Stimulated activated CD8-positive, alpha-beta memory T cell treated with anti-CD3 and anti-CD28 coated beads, Interleukin-7, amount 100 ng/mL, for 4 hours (primary cell): ENCODE measurements at regions not wholly inside any gene's neighbourhood (a gene's known extent, or its start where the extent isn't known, plus 50 kb on each side); places are given as distances from the start of the nearest gene placed in this dataset.
"Not testable (repeated sequence)": the region's sequence is repeated elsewhere in the genome, so short reads cannot be mapped to it uniquely, and the experiment has no call there.

Source experiments
- DNase-seq, 2 donors: peaks; one replicate each; pipeline ENCODE4 v3.0.0-alpha.2; 2020; ENCODE audit warnings: low read depth in 2 of 2

- DNase-seq: no peak
Measured at GRCh38 chr5:135179308-135179980, 145.4 kb upstream of the PITX1 start.

GRCh38 chr5:135178476-135179155, 144.6 kb upstream of the PITX1 start:
- DNase-seq: no peak

DNA sequence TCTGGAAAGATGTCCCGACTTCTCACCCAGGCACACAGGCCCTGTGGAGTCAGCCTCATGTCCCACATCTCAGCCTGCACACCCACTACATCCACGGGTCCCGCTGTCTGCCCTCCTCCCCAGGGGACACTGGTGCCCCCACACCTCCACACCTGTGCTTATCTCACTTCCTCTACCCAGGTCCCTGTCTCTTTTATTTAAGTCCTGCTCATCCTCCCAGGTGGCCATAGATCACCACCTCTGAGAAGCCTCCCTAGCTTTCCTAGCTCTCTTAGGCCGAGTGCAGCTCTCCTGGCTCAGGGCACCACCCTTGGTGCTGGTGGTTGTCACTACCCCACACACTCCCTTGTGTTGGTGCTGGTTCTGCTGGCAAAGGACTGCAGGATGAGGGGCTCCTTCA, 143.6 kb upstream of the PITX1 start:
- DNase-seq: no peak

- no peak for DNase-seq
Measured at GRCh38 chr5:135176991-135177390, 143.0 kb upstream of the PITX1 start.

DNA sequence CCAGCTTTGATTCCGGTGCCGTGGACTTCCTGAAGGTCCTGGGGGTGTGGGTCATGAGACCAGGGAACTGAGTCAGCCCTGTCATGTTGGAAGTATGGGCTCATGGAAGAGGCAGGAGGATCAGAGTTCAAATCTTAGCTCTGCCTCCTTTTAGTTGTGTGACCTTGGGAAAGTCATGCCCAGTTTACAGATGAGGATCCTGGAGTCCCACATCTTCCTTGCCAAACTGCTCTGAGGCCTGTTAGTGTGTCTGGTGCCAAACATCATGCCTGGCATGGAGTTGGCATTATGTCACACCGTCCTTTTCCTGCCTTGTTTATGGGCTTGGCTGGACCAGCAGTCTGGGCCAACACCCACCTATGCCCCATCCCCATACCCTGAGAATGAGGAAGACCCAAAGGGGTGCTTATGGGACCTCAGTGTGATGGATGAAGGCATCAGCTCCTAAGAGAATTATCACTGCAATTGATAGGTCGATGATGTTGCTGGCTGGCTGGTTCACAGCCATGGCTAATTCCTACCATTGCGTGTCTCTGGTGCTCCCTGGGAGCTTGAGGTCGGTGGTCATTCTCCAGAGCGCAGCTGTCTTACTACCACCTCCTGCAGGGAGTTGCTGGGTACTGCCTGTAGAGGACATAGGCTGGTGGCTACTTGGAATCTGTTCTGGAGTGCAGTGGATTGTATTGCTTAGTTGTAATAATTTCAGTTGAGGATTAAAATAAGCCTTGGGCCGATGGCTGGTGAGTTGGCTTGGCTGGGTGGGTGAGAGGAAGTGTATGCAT, 140.5 kb upstream of the PITX1 start:
- DNase-seq: no peak

DNA sequence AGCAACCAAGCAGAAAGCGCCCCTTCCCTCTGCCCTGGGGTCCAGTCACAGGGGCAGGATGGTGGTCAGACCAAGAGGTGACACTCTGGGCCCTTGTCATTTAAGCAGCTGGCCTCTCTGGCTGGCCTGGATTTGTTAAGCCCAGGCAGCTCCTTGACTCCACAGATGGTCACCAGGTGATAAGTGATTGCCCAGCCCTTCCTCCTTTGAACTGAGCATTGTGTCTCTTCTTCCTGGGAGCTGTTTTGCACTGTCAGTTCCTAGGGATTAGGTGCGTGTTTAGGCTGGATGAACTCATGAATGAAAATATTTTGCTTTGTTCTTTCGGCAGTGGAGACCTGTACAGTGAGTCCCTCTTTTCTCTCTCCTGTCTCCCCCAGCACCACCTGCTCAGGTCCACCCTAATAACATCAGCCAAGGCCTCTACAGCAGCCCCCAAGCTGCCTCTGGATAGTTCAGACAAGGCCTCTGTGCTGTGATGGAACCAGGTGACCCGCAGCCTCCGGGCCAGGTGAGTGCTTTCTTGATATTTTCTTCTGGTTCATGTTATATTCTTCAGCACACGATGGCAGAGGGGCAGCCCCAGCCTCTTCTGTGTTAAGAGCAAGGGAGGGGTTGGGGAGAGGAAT, 139.7 kb upstream of the PITX1 start:
- no peak for DNase-seq

- DNase-seq: no peak
Measured at GRCh38 chr5:135172718-135173117, 138.7 kb upstream of the PITX1 start.

DNA sequence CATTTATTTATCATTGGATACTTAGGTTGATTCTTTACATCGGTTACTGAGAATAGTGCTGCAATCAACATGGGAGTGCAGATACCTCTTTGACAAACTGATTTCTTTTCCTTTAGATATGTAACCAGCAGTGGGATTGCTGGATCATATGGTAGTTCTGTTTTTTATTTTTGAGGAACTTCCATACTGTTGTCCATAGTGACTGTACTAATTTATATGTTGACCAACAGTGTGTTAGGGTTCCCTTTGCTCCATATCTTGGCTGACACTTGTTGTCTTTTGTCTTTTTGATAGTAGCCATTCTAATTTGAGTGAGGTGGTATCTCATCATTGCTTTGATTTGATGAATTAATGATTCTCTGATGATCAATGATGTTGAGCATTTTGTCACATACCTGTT, 137.3 kb upstream of the PITX1 start:
- DNase-seq: no peak

GRCh38 chr5:135170500-135170899, 136.5 kb upstream of the PITX1 start:
- no peak for DNase-seq

GRCh38 chr5:135169753-135170152, 135.7 kb upstream of the PITX1 start:
- DNase-seq: no peak

DNA sequence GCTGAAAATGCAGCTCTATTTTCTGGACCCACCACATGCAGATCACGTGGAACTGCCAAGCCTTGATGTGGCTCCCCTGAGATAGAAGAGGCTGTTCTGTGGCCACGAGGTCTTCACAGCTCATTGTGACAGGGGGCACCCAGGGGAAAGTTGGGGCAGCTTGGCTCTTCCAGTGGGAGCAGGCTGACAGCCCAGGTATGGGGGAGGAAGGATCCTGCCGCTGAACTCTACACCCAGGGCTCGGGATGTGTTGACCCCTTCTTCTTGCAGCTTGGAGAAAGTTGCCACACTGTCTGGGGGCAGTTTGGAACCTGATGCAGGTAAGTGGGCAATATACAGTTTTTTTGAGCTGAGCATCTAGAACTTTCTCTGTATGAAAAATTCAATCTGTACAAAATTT, 133.6 kb upstream of the PITX1 start:
- DNase-seq: no peak

DNA sequence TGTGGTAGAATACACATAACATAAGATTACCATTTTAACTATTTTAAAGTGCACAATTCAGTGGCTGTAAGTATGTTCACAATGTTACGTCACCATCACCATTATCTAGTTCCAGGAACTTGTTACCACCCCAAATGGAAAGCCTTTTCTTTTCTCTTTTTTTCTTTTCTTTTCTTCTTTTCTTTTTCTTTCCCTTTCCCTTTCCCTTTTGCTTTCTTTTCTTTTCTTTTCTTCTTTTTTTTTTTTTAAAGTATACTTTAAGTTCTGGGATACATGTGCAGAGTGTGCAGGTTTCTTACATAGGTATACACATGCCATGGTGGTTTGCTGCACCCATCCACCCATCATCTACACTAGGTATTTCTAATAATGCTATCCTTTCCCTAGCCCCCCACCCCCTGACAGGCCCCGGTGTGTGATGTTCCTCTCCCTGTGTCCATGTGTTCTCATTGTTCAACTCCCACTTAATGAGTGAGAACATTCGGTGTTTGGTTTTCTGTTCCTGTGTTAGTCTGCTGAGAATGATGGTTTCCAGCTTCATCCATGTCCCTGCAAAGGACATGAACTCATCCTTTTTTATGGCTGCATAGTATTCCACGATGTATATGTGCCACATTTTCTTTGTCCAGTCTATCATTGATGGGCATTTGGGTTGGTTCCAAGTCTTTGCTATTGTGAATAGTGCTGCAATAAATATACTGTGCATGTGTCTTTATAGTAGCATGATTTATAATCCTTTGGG, 131.0 kb upstream of the PITX1 start:
- DNase-seq: not testable (repeated sequence)

- DNase-seq: no peak
Measured at GRCh38 chr5:135163964-135164363, 129.9 kb upstream of the PITX1 start.

- DNase-seq: no peak
Measured at GRCh38 chr5:135163391-135163790, 129.4 kb upstream of the PITX1 start.

- no peak for DNase-seq
Measured at GRCh38 chr5:135162661-135163265, 128.7 kb upstream of the PITX1 start.

GRCh38 chr5:135161221-135161620, 127.2 kb upstream of the PITX1 start:
- no peak for DNase-seq

DNA sequence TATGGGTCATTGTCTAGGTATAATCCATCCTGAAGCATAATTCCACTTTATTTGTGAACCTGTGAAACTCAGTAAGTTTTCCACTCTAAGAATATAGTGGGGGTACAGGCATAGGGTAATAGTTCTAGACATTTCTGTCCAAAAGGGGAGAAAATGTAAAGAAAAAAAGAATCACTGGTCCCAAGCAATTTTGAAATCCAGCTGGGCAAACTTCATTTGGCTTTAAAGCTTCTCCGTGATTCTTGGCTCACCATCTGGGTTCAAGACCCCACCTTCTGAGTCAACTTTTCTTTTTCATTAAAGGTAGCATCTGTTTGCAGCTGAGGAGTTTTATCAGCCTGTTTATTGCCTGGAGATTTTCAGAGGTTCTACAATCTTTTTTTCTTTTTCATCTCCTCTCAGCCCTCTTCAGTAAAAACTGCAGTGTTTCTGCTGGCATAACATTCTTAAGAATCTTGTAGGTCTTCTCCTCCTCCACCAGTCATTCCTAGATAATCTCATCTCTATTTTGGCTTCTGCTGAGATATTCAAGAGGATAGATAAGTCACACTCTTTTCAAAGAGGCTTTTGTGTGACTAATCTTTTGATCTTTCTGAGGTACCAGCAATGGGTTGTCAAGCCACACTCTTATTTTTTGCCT, 126.1 kb upstream of the PITX1 start:
- DNase-seq: no peak

GRCh38 chr5:135159626-135160025, 125.6 kb upstream of the PITX1 start:
- DNase-seq: no peak

DNA sequence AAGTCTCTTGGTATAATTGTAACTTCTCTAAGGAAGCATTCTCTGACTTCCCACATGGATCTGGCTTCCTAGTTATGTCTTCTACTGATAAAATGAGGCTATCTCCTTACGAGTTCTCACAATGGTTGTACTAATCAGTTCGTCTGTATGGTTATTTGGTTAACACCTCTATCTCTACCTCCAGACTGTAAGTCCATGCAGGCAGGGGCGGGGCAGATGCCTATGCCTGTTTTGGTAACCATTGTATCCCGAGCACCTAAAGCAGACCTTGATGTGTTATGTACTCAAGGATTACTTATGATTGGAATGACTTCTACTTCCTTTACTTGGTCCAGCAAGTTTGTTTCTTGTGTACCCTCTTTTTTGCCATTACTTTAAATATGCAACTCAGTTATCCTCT, 125.0 kb upstream of the PITX1 start:
- no peak for DNase-seq

DNA sequence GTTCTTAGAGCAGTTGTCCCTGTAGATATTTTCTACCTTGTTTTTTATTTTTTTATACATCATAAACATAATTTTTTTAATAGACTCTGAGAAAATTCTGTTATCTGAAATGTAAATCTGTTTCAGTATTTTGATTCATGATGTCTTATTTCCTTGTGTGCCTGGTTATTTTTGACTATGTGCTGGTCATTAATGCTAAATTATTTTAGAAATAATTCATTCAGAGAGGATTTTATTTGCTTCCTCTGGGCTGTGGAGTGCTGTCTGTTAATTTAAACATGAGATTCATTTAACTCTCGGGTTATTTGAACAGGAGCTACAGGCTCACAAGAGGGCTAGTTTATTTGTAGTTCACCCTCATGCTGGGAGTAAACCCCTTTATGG, 124.3 kb upstream of the PITX1 start:
- no peak for DNase-seq
